H9 (cell line): ENCODE measurements at regions not wholly inside any gene's neighbourhood (a gene's known extent, or its start where the extent isn't known, plus 50 kb on each side); places are given as distances from the start of the nearest gene placed in this dataset.

Experiments
- DNase-seq: peaks from one replicate; pipeline ENCODE4 v3.0.0-alpha.2; 2017
- H2AFZ ChIP-seq: one replicate; pipeline ENCODE4 v1.6.1; 2013; ENCODE audit warnings: mild to moderate bottlenecking, low read length, control low read depth, moderate library complexity
- H2AK5ac ChIP-seq: 2 replicates; pipeline ENCODE4 v1.6.1; 2013; ENCODE audit warnings: low read length, control low read depth, mixed read lengths; ENCODE audit not compliant: insufficient read length
- H2BK120ac ChIP-seq: one replicate; pipeline ENCODE4 v1.6.1; 2013; ENCODE audit warnings: low read depth, mild to moderate bottlenecking, low read length, control low read depth, inconsistent platforms; ENCODE audit not compliant: poor library complexity, severe bottlenecking
- H2BK12ac ChIP-seq: 2 replicates; pipeline ENCODE4 v1.6.1; 2013; ENCODE audit warnings: low read length, control low read depth, mixed read lengths, low read depth; ENCODE audit not compliant: insufficient read length
- H2BK15ac ChIP-seq: 2 replicates; pipeline ENCODE4 v1.6.1; 2013; ENCODE audit warnings: low read depth, low read length, control low read depth
- H2BK20ac ChIP-seq: one replicate; pipeline ENCODE4 v1.6.1; 2013; ENCODE audit warnings: low read depth, mild to moderate bottlenecking, low read length, control low read depth, inconsistent platforms; ENCODE audit not compliant: poor library complexity, severe bottlenecking
- H2BK5ac ChIP-seq: 2 replicates; pipeline ENCODE4 v1.6.1; 2013; ENCODE audit warnings: low read length, control low read depth, mixed read lengths; ENCODE audit not compliant: insufficient read length
- H3K14ac ChIP-seq: 2 replicates; pipeline ENCODE4 v1.6.1; 2013; ENCODE audit warnings: low read length, control low read depth; ENCODE audit not compliant: insufficient read depth
- H3K18ac ChIP-seq: 2 replicates; pipeline ENCODE4 v1.6.1; 2013; ENCODE audit warnings: low read depth, mild to moderate bottlenecking, mixed read lengths, low read length, control low read depth; ENCODE audit not compliant: insufficient read length
- H3K23ac ChIP-seq: 2 replicates; pipeline ENCODE4 v1.6.1; 2013; ENCODE audit warnings: low read length, control low read depth, mixed read lengths, low read depth; ENCODE audit not compliant: insufficient read length
- H3K23me2 ChIP-seq: 2 replicates; pipeline ENCODE4 v1.6.1; 2013; ENCODE audit warnings: low read depth, mild to moderate bottlenecking, mixed read lengths, low read length, control low read depth; ENCODE audit not compliant: insufficient read length, poor library complexity, severe bottlenecking
- H3K27ac ChIP-seq: 2 replicates; pipeline ENCODE4 v1.5.1; 2013; ENCODE audit warnings: low read length, control low read depth, mixed read lengths, low read depth; ENCODE audit not compliant: insufficient read length
- H3K27me3 ChIP-seq: 2 replicates; pipeline ENCODE4 v1.6.1; 2013; ENCODE audit warnings: low read length, control low read depth, inconsistent platforms; ENCODE audit not compliant: insufficient read depth
- H3K4ac ChIP-seq: 2 replicates; pipeline ENCODE4 v1.6.1; 2013; ENCODE audit warnings: low read depth, mild to moderate bottlenecking, control low read depth, inconsistent platforms, low read length, moderate library complexity
- H3K4me1 ChIP-seq: 2 replicates; pipeline ENCODE4 v1.6.1; 2013; ENCODE audit warnings: low read length, control low read depth, inconsistent platforms; ENCODE audit not compliant: insufficient read depth
- H3K4me2 ChIP-seq: 2 replicates; pipeline ENCODE4 v1.6.1; 2013; ENCODE audit warnings: low read length, control low read depth, mixed read lengths; ENCODE audit not compliant: insufficient read length, insufficient read depth
- H3K56ac ChIP-seq: 2 replicates; pipeline ENCODE4 v1.6.1; 2013; ENCODE audit warnings: low read depth, mild to moderate bottlenecking, mixed read lengths, low read length, control low read depth; ENCODE audit not compliant: insufficient read length
- H3K79me1 ChIP-seq: 2 replicates; pipeline ENCODE4 v1.6.1; 2013; ENCODE audit warnings: low read depth, mild to moderate bottlenecking, moderate library complexity, low read length, control low read depth, inconsistent platforms; ENCODE audit not compliant: insufficient read depth, poor library complexity, severe bottlenecking
- H3K79me2 ChIP-seq: 2 replicates; pipeline ENCODE4 v1.6.1; 2013; ENCODE audit warnings: low read length, control low read depth, inconsistent platforms; ENCODE audit not compliant: insufficient read depth
- H3K9ac ChIP-seq: 2 replicates; pipeline ENCODE4 v1.6.1; 2013; ENCODE audit warnings: low read length, control low read depth, mixed read lengths; ENCODE audit not compliant: insufficient read length; ENCODE audit errors: extremely low read depth
- H3K9me3 ChIP-seq: one replicate; pipeline ENCODE4 v1.6.1; 2013; ENCODE audit warnings: low read depth, low read length, inconsistent platforms; ENCODE audit not compliant: control insufficient read depth
- H3T11ph ChIP-seq: one replicate; pipeline ENCODE4 v1.6.1; 2013; ENCODE audit warnings: mild to moderate bottlenecking, low read length, control low read depth, inconsistent platforms
- H4K20me1 ChIP-seq: one replicate; pipeline ENCODE4 v1.6.1; 2013; ENCODE audit not compliant: control insufficient read depth, insufficient read length, insufficient read depth
- H4K5ac ChIP-seq: 2 replicates; pipeline ENCODE4 v1.6.1; 2013; ENCODE audit warnings: low read depth, mild to moderate bottlenecking, mixed read lengths, low read length, control low read depth; ENCODE audit not compliant: insufficient read length
- H4K8ac ChIP-seq: replicated peaks from 2 replicates; pipeline ENCODE4 v1.6.1; 2013; ENCODE audit warnings: low read length, control low read depth, mixed read lengths, low read depth; ENCODE audit not compliant: insufficient read length
- H4K91ac ChIP-seq: 2 replicates; pipeline ENCODE4 v1.6.1; 2013; ENCODE audit warnings: low read depth, mild to moderate bottlenecking, moderate library complexity, mixed read lengths, low read length, control low read depth; ENCODE audit not compliant: insufficient read length
- H3K27ac Mint-ChIP-seq, 3 experiments: 2 replicates in 2 of 3; 3 replicates in 1 of 3; pipeline ENCODE4 v1.8.0; 2020 to 2021; ENCODE audit warnings: mixed read lengths in 3 of 3, mild to moderate bottlenecking in 1 of 3, moderate library complexity in 1 of 3
- H3K27me3 Mint-ChIP-seq: 2 replicates; pipeline ENCODE4 v1.8.0; 2021; ENCODE audit warnings: low read depth, mild to moderate bottlenecking, moderate library complexity, mixed read lengths
- H3K36me3 Mint-ChIP-seq, 3 experiments: 2 replicates in 2 of 3; 3 replicates in 1 of 3; pipeline ENCODE4 v1.8.0; 2020 to 2021; ENCODE audit warnings: low read depth in 3 of 3, mixed read lengths in 3 of 3; ENCODE audit not compliant: insufficient read depth in 1 of 3
- H3K4me1 Mint-ChIP-seq, 2 experiments: 2 replicates each; pipeline ENCODE4 v1.8.0; 2020; ENCODE audit warnings: mixed read lengths in 2 of 2
- H3K4me3 Mint-ChIP-seq, 2 experiments: 2 replicates in 1 of 2; 3 replicates in 1 of 2; pipeline ENCODE4 v1.8.0; 2020 to 2021; ENCODE audit warnings: mild to moderate bottlenecking in 2 of 2, mixed read lengths in 2 of 2, moderate library complexity in 1 of 2
- H3K9me3 Mint-ChIP-seq, 2 experiments: 2 replicates in 1 of 2; 3 replicates in 1 of 2; pipeline ENCODE4 v1.8.0; 2020; ENCODE audit warnings: mild to moderate bottlenecking in 2 of 2, mixed read lengths in 2 of 2, moderate library complexity in 1 of 2
- CTCF ChIP-seq: fragments of 200-600 bp; sonication (generic); conservative IDR thresholded peaks from 3 replicates; pipeline ENCODE4 v1.8.0; 2021; ENCODE audit warnings: antibody characterized with exemption, mild to moderate bottlenecking
- WGBS: extraction: QIAGEN DNeasy Blood & Tissue Kit; methylation state at CpG from one replicate; pipeline ENCODE4 v1.1.7; 2013; ENCODE audit warnings: missing lambda C conversion rate, low lambda C conversion rate, mixed read lengths; ENCODE audit not compliant: insufficient read length; ENCODE audit errors: extremely low coverage; 5-methylcytosine and 5-hydroxymethylcytosine counted together

- H3K56ac ChIP-seq = no peak overlapping the region
- TF ChIP-seq CTCF = no peak
- H3K23ac ChIP-seq = no peak overlapping the region
- no peaks in the 10 kb centered on the region; the same call in 1 of the 2 replicates for H3K4me1 ChIP-seq
- H2BK15ac ChIP-seq = no peak overlapping the region
- Mint-ChIP-seq H3K36me3 (no peaks in the 10 kb centered on the region), H3K4me1 (peaks cover 30 to 34% of the 10 kb centered on the region in 2 experiments), H3K27me3 (peaks cover 4% of the 10 kb centered on the region), H3K9me3 (no peaks in the 10 kb centered on the region), H3K27ac (no peak overlapping the region; a peak in 1 of 7 replicates), H3K4me3 (no peak overlapping the region)
- no peaks in the 10 kb centered on the region for H3K79me1 ChIP-seq
- H3T11ph ChIP-seq = no peak overlapping the region
- H3K27me3 ChIP-seq = no peaks in the 10 kb centered on the region
- no peak overlapping the region for H2BK120ac ChIP-seq
- no peak overlapping the region for H3K4me2 ChIP-seq
- no peak overlapping the region for H2AK5ac ChIP-seq
- DNase-seq = no peak
- H2BK20ac ChIP-seq = no peak overlapping the region
- H4K8ac ChIP-seq = no peak overlapping the region
- no peak overlapping the region for H4K91ac ChIP-seq
- H2BK5ac ChIP-seq = no peak overlapping the region
- WGBS = no CpG with 5 or more reads among the region's 8 CpGs
- H3K23me2 ChIP-seq = no peaks in the 10 kb centered on the region
- no peak overlapping the region for H2AFZ ChIP-seq
- H3K18ac ChIP-seq = no peak overlapping the region
- H3K4ac ChIP-seq = no peak overlapping the region
- no peak overlapping the region for H4K5ac ChIP-seq
- no peak overlapping the region for H3K14ac ChIP-seq
- H3K27ac ChIP-seq = no peak overlapping the region
- no peaks in the 10 kb centered on the region for H4K20me1 ChIP-seq
- no peak overlapping the region for H2BK12ac ChIP-seq
- no peaks in the 10 kb centered on the region for H3K79me2 ChIP-seq
- H3K9ac ChIP-seq = no peak overlapping the region
- no peaks in the 10 kb centered on the region for H3K9me3 ChIP-seq
These were observed 53.5 kb upstream of the DAPL1 start for GRCh38 chr2:158741625-158742024.
